Adrenal gland (tissue), 5 donors: ENCODE measurements at regions not wholly inside any gene's neighbourhood (a gene's known extent, or its start where the extent isn't known, plus 50 kb on each side); places are given as distances from the start of the nearest gene placed in this dataset.

ENCODE experiments used
- CTCF ChIP-seq, 6 experiments: fragments of 450-650 bp in 4 of 6; fragments of 200-600 bp in 2 of 6; sonication (generic) in 1 of 6; IDR thresholded peaks; 1 replicate in 5 of 6; 2 replicates in 1 of 6; pipeline versions ENCODE4 v1.5.1 to v1.8.0; 2016 to 2021; ENCODE audit warnings: antibody characterized with exemption in 6 of 6, mild to moderate bottlenecking in 2 of 6, moderate library complexity in 1 of 6
- POLR2A ChIP-seq, 2 donors: fragments of 450-650 bp; IDR thresholded peaks; one replicate each; pipeline ENCODE4 v1.6.1; 2017; ENCODE audit warnings: antibody characterized with exemption in 2 of 2, mild to moderate bottlenecking in 2 of 2, moderate library complexity in 1 of 2
- donor health status: DM: no; HTN: no; CAD: no.

GRCh38 chr6:241336-241865, 50.9 kb upstream of the DUSP22 start:
- TF ChIP-seq CTCF (IDR thresholded peaks at IDR 0.05), result no peak
- no peak for TF ChIP-seq POLR2A (IDR thresholded peaks at IDR 0.05)
